Mesodermal cell (in vitro differentiated cells): ENCODE measurements at regions not wholly inside any gene's neighbourhood (a gene's known extent, or its start where the extent isn't known, plus 50 kb on each side); places are given as distances from the start of the nearest gene placed in this dataset.
"Not testable (repeated sequence)": the region's sequence is repeated elsewhere in the genome, so short reads cannot be mapped to it uniquely, and the experiment has no call there.

Experiments
- H3K27ac ChIP-seq: 2 replicates; pipeline ENCODE4 v1.7.0; 2013; ENCODE audit warnings: mild to moderate bottlenecking, low read depth, low read length, moderate library complexity; ENCODE audit not compliant: severe bottlenecking
- H3K36me3 ChIP-seq: 2 replicates; pipeline ENCODE4 v1.7.1; 2013; ENCODE audit warnings: mild to moderate bottlenecking, low read length, moderate library complexity; ENCODE audit not compliant: control insufficient read depth, insufficient read depth
- H3K4me1 ChIP-seq: one replicate; pipeline ENCODE4 v1.7.1; 2013; ENCODE audit warnings: mild to moderate bottlenecking, low read length; ENCODE audit not compliant: insufficient read depth, control insufficient read depth, poor library complexity, severe bottlenecking
- H3K4me3 ChIP-seq: 2 replicates; pipeline ENCODE4 v1.7.0; 2013; ENCODE audit warnings: low read length, control low read depth, mild to moderate bottlenecking; ENCODE audit not compliant: insufficient read depth, poor library complexity, severe bottlenecking; ENCODE audit errors: extremely low read depth
- H3K9me3 ChIP-seq: 2 replicates; pipeline ENCODE4 v1.7.1; 2013; ENCODE audit warnings: mild to moderate bottlenecking, low read length, moderate library complexity; ENCODE audit not compliant: control insufficient read depth
- WGBS, 2 experiments: methylation state at CpG; one replicate each; pipeline ENCODE4 v1.1.5; 2013; ENCODE audit warnings: missing lambda C conversion rate in 2 of 2; ENCODE audit not compliant: insufficient coverage in 2 of 2; 5-methylcytosine and 5-hydroxymethylcytosine counted together

DNA sequence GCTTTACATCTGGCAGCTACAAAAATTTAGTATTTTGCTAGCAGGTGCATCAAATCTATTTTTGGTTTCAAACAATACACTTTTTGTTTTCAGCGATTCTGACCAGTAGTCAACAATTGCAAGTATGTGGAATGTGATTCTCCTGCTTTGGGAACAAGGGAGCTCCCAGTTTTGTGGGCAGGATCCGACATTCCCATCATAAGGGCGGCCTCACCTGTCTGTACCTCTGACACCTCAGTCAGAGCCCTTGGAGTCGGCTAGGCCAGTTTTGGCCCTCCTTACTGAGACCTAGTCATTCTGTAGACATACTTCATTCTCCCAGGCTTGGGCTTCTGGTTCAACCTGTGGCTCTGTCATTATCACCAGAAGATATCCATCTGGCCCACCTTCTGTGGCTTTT is 269.0 kb upstream of the PLGLB2 start:
- not testable (repeated sequence) for H3K9me3 ChIP-seq, H3K4me3 ChIP-seq, H3K4me1 ChIP-seq, H3K36me3 ChIP-seq, H3K27ac ChIP-seq
- WGBS, 2 experiments, result no CpG with 5 or more reads among the region's 4 CpGs

DNA sequence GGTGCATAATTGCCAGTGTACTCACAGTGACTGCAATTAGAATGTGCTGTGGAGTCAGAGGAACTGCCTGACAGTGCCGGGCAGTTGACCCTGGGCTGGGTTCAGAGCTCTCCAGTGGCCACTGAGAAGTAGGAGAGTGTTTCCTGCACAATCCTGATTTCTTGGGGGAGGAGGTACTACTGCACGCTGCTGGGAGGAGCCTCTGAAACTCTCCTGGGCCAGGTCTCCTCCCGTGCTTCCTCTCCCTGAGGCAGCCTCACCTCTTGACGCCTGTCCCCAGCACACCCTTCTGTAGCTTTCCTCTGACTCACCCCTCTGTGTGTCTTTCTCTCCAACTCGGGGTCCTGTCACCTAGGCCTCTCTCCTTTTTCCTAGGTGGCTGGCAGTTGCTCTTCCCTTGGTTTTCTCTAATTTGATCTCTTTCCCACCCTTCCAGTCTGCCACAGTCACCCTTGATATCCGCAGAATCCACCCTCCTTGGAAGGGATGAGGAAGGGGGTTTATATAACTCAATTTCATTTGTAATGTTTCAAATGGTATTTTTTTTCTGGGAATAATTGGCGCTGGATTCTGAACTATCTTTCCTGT is 264.7 kb upstream of the PLGLB2 start:
- H3K4me3 ChIP-seq, H3K9me3 ChIP-seq, H3K4me1 ChIP-seq, H3K36me3 ChIP-seq, H3K27ac ChIP-seq: not testable (repeated sequence)
- WGBS, 2 experiments, result 57 to 67% methylated on average over 1 of the region's 7 CpGs

- H3K9me3 ChIP-seq, H3K27ac ChIP-seq, H3K4me3 ChIP-seq, H3K36me3 ChIP-seq, H3K4me1 ChIP-seq: not testable (repeated sequence)
- no CpG with 5 or more reads among the region's 2 CpGs for WGBS, 2 experiments
These were observed 263.5 kb upstream of the PLGLB2 start for GRCh38 chr2:87484363-87484762.

GRCh38 chr2:87485455-87485854 is 262.4 kb upstream of the PLGLB2 start:
- not testable (repeated sequence) for H3K4me1 ChIP-seq, H3K4me3 ChIP-seq, H3K27ac ChIP-seq, H3K9me3 ChIP-seq, H3K36me3 ChIP-seq
- no CpG with 5 or more reads among the region's 8 CpGs for WGBS, 2 experiments

GRCh38 chr2:87485884-87486283 is 262.0 kb upstream of the PLGLB2 start:
- H3K27ac ChIP-seq, H3K4me3 ChIP-seq, H3K36me3 ChIP-seq, H3K9me3 ChIP-seq, H3K4me1 ChIP-seq: not testable (repeated sequence)
- WGBS, 2 experiments, result no CpG with 5 or more reads among the region's 10 CpGs

- H3K36me3 ChIP-seq, H3K4me1 ChIP-seq, H3K9me3 ChIP-seq, H3K4me3 ChIP-seq, H3K27ac ChIP-seq: not testable (repeated sequence)
- WGBS, 2 experiments, result 97% methylated on average over 5 of the region's 9 CpGs; no CpG with 5 or more reads in 1 of the 2 experiments
These were observed 261.5 kb upstream of the PLGLB2 start for GRCh38 chr2:87486413-87486812.

GRCh38 chr2:87488021-87488420 is 259.9 kb upstream of the PLGLB2 start:
- not testable (repeated sequence) for H3K4me1 ChIP-seq, H3K4me3 ChIP-seq, H3K27ac ChIP-seq, H3K9me3 ChIP-seq, H3K36me3 ChIP-seq
- no CpG with 5 or more reads among the region's 1 CpG for WGBS, 2 experiments

DNA sequence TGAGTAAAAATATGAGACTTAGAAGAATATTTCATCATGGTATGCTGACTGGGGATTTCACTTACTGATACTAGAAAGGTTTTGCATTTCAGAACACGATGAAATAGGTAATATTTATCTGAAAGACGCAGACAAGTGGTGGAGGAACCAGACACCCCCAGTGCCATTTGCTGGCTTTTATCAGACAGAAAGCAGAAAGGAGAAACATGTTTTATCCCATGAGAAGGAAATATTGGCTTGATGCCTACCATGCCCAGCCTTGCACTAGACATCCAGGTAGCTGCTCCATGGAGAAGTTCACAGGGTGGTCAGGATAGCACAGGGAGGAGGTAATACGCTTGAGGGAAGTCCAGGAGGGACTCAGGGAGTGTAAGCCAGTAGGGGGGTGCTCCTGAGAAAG is 258.9 kb upstream of the PLGLB2 start:
- 100% methylated on average over 1 of the region's 3 CpGs for WGBS, 2 experiments
- H3K27ac ChIP-seq, H3K4me1 ChIP-seq, H3K36me3 ChIP-seq, H3K4me3 ChIP-seq, H3K9me3 ChIP-seq: not testable (repeated sequence)

DNA sequence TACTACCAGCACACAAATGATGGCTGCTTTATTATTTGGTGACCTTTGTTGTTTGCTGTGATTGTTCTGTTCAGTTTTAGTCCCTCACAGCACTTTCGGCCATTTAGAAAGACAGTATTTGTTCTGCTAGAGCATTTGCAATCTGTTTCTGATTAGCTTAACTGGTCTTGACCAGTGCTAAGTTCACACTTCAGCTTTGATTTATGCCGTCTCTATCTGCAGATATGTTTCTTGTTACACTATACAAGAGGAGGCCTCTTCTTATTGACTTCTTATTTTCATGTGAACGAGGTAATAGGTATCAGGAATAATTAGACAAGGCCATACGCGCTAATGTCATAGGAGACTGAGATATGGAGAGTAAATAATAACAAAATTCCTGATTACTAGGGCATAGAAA is 253.0 kb upstream of the PLGLB2 start:
- 100% methylated on average over 2 of the region's 5 CpGs; no CpG with 5 or more reads in 1 of the 2 experiments for WGBS, 2 experiments
- not testable (repeated sequence) for H3K4me3 ChIP-seq, H3K36me3 ChIP-seq, H3K27ac ChIP-seq, H3K4me1 ChIP-seq, H3K9me3 ChIP-seq

DNA sequence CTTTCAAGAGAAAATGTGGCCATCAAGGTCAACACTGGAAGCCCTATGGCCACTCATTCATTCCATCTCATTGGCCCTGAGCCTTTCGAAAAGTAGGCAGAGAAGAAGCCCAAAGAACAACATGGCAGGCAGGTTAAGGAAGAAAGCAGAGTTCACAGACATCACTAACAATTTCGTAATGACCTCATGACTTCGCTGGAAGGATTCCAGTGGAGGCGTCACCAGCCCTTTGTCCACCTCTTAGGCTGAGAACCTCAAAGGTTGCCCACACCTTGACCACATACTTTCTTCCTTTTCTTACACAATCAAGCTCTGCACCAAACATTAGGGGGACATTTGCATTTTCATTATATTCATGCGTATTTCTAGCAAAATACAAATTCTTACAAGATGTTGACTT is 252.4 kb upstream of the PLGLB2 start:
- not testable (repeated sequence) for H3K27ac ChIP-seq, H3K4me1 ChIP-seq, H3K9me3 ChIP-seq, H3K36me3 ChIP-seq, H3K4me3 ChIP-seq
- no CpG with 5 or more reads among the region's 5 CpGs for WGBS, 2 experiments

- not testable (repeated sequence) for H3K36me3 ChIP-seq, H3K4me1 ChIP-seq, H3K27ac ChIP-seq, H3K4me3 ChIP-seq, H3K9me3 ChIP-seq
- no CpG with 5 or more reads among the region's 6 CpGs for WGBS, 2 experiments
These were observed 251.6 kb upstream of the PLGLB2 start for GRCh38 chr2:87496036-87497006.
